ENCODE measurements at regions not wholly inside any gene's neighbourhood (a gene's known extent, or its start where the extent isn't known, plus 50 kb on each side); places are given as distances from the start of the nearest gene placed in this dataset.
"Not testable (repeated sequence)": the region's sequence is repeated elsewhere in the genome, so short reads cannot be mapped to it uniquely, and the experiment has no call there.

GRCh38 chr3:137172728-137173127 is 214.9 kb downstream of the IL20RB start:
- no peak for FAIRE-seq
- TF ChIP-seq CTCF (IDR thresholded peaks at IDR 0.05; ENCODE audit: insufficient read depth, missing control alignments), result no peak
- DNase-seq (ENCODE audit: insufficient read length, low spot score), result no peak

- FAIRE-seq, result no peak
- DNase-seq (ENCODE audit: insufficient read length, low spot score), result no peak
- TF ChIP-seq CTCF (IDR thresholded peaks at IDR 0.05; ENCODE audit: insufficient read depth, missing control alignments), result no peak
Measured at GRCh38 chr3:137174514-137174913, 216.7 kb downstream of the IL20RB start.

- no peak for TF ChIP-seq CTCF (IDR thresholded peaks at IDR 0.05; ENCODE audit: insufficient read depth, missing control alignments)
- DNase-seq (ENCODE audit: insufficient read length, low spot score) (no peak), FAIRE-seq (no peak)
Measured at GRCh38 chr3:137180220-137180619, 222.4 kb downstream of the IL20RB start.

GRCh38 chr3:137191133-137191923 is 233.5 kb downstream of the IL20RB start:
- no peak for FAIRE-seq
- TF ChIP-seq CTCF (IDR thresholded peaks at IDR 0.05; ENCODE audit: insufficient read depth, missing control alignments), result no peak
- no peak for DNase-seq (ENCODE audit: insufficient read length, low spot score)

GRCh38 chr3:137191951-137192350 is 234.2 kb downstream of the IL20RB start:
- FAIRE-seq, result no peak
- no peak for TF ChIP-seq CTCF (IDR thresholded peaks at IDR 0.05; ENCODE audit: insufficient read depth, missing control alignments)
- DNase-seq (ENCODE audit: insufficient read length, low spot score), result no peak

- TF ChIP-seq CTCF (IDR thresholded peaks at IDR 0.05; ENCODE audit: insufficient read depth, missing control alignments), result no peak
- DNase-seq (ENCODE audit: insufficient read length, low spot score) (no peak), FAIRE-seq (no peak)
Measured at GRCh38 chr3:137194301-137194700, 236.5 kb downstream of the IL20RB start.

GRCh38 chr3:137198374-137198773 is 240.6 kb downstream of the IL20RB start:
- not testable (repeated sequence) for FAIRE-seq; DNase-seq (ENCODE audit: insufficient read length, low spot score)
